ENCODE measurements at regions not wholly inside any gene's neighbourhood (a gene's known extent, or its start where the extent isn't known, plus 50 kb on each side); places are given as distances from the start of the nearest gene placed in this dataset.

DNA sequence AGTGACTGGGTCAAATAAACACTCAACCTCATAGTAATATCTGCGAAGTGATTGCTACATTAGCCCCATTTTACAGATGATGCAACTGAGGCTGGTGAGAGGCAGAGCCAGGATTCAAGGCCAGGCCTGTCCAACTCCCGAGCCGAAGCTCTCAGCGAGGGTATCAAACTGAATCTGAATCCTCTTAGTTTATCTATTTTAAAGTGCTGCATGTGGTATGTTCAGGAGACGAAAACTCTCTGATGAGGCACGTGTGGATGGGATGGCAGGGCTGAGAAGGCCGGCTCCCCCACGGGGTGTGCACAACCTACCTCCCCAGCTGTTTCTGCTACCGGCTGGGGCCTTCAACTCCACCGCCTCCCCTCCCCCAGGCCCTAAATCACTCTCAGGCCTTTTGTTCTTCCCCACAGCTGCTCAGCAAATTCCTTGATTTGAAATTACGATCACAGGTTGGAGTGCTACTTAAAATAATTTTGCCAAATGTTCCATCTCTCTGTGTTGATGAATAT, 171.8 kb downstream of the TOMM20 start (continued):
- TF ChIP-seq RBFOX2 (IDR thresholded peaks at IDR 0.05; ENCODE audit: low read depth, low read length), result no peak; the same call in 1 of the 2 replicates
- TF ChIP-seq, protein P1, sequence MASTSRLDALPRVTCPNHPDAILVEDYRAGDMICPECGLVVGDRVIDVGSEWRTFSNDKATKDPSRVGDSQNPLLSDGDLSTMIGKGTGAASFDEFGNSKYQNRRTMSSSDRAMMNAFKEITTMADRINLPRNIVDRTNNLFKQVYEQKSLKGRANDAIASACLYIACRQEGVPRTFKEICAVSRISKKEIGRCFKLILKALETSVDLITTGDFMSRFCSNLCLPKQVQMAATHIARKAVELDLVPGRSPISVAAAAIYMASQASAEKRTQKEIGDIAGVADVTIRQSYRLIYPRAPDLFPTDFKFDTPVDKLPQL (IDR thresholded peaks at IDR 0.05; ENCODE audit: extremely low read depth, insufficient read length), result no peak
- TF ChIP-seq PHF20 (IDR thresholded peaks at IDR 0.05; ENCODE audit: partially characterized antibody), result peak; percentile 63
- TF ChIP-seq DMBX1 (CRISPR knock-in tag; IDR thresholded peaks at IDR 0.05; ENCODE audit: borderline replicate concordance), result 0 out of 2 replicates have a peak, but pooled peaks have one; percentile 34
- peak; percentile 87 for TF ChIP-seq BHLHE40 (IDR thresholded peaks at IDR 0.05; ENCODE audit: low read length)
- TF ChIP-seq ADNP (tag; IDR thresholded peaks at IDR 0.05), result peak; percentile 98
- TF ChIP-seq, protein P2, sequence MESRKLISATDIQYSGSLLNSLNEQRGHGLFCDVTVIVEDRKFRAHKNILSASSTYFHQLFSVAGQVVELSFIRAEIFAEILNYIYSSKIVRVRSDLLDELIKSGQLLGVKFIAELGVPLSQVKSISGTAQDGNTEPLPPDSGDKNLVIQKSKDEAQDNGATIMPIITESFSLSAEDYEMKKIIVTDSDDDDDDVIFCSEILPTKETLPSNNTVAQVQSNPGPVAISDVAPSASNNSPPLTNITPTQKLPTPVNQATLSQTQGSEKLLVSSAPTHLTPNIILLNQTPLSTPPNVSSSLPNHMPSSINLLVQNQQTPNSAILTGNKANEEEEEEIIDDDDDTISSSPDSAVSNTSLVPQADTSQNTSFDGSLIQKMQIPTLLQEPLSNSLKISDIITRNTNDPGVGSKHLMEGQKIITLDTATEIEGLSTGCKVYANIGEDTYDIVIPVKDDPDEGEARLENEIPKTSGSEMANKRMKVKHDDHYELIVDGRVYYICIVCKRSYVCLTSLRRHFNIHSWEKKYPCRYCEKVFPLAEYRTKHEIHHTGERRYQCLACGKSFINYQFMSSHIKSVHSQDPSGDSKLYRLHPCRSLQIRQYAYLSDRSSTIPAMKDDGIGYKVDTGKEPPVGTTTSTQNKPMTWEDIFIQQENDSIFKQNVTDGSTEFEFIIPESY (CRISPR knock-in tag; IDR thresholded peaks at IDR 0.05), result no peak
- TF ChIP-seq ZFX (CRISPR knock-in tag; IDR thresholded peaks at IDR 0.05), result peak; percentile 51
- TF ChIP-seq ZNF184 (CRISPR knock-in tag; IDR thresholded peaks at IDR 0.05), result no peak
- TF ChIP-seq NR4A1 (CRISPR knock-in tag; IDR thresholded peaks at IDR 0.05), result peak; percentile 78; the same call in 1 of the 2 replicates
- TF ChIP-seq NR4A1 (tag; IDR thresholded peaks at IDR 0.05), result 0 out of 2 replicates have a peak, but pooled peaks have one; percentile 21
- TF ChIP-seq, protein P3, sequence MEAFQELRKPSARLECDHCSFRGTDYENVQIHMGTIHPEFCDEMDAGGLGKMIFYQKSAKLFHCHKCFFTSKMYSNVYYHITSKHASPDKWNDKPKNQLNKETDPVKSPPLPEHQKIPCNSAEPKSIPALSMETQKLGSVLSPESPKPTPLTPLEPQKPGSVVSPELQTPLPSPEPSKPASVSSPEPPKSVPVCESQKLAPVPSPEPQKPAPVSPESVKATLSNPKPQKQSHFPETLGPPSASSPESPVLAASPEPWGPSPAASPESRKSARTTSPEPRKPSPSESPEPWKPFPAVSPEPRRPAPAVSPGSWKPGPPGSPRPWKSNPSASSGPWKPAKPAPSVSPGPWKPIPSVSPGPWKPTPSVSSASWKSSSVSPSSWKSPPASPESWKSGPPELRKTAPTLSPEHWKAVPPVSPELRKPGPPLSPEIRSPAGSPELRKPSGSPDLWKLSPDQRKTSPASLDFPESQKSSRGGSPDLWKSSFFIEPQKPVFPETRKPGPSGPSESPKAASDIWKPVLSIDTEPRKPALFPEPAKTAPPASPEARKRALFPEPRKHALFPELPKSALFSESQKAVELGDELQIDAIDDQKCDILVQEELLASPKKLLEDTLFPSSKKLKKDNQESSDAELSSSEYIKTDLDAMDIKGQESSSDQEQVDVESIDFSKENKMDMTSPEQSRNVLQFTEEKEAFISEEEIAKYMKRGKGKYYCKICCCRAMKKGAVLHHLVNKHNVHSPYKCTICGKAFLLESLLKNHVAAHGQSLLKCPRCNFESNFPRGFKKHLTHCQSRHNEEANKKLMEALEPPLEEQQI (IDR thresholded peaks at IDR 0.05), result 0 out of 2 replicates have a peak, but pooled peaks have one; percentile 40
- no peak for TF ChIP-seq ZNF12 (CRISPR knock-in tag; IDR thresholded peaks at IDR 0.05)
- TF ChIP-seq BCOR (IDR thresholded peaks at IDR 0.05), result peak; percentile 99
- TF ChIP-seq ZKSCAN8 (CRISPR knock-in tag; IDR thresholded peaks at IDR 0.05), result peak; percentile 56; the same call in 1 of the 2 replicates
- no peak for TF ChIP-seq HOXB6 (CRISPR knock-in tag; IDR thresholded peaks at IDR 0.05; ENCODE audit: borderline replicate concordance)
- no peak for TF ChIP-seq ZNF384 (IDR thresholded peaks at IDR 0.05; ENCODE audit: low read depth, low read length)
- no peak for TF ChIP-seq HDAC3 (IDR thresholded peaks at IDR 0.05; ENCODE audit: borderline replicate concordance, partially characterized antibody)
- TF ChIP-seq TRIM24 (IDR thresholded peaks at IDR 0.05), result no peak
- TF ChIP-seq ETV6 (IDR thresholded peaks at IDR 0.05; ENCODE audit: borderline replicate concordance in 1 of 2, low read depth in 2 of 2, low read length in 1 of 2), result 0 out of 4 replicates have a peak, but pooled peaks of 1 of the 2 experiments have one; percentile 14
- TF ChIP-seq ETV6 (CRISPR knock-in tag; IDR thresholded peaks at IDR 0.05; ENCODE audit: borderline replicate concordance), result no peak
- no peak for TF ChIP-seq ZNF41 (CRISPR knock-in tag; conservative IDR thresholded peaks at IDR 0.05)
- TF ChIP-seq PTBP1 (IDR thresholded peaks at IDR 0.05; ENCODE audit: low read depth, low read length), result peak; percentile 88; the same call in 1 of the 2 replicates
- TF ChIP-seq TAF9B (IDR thresholded peaks at IDR 0.05; ENCODE audit: partially characterized antibody), result peak; percentile 59
- TF ChIP-seq ETV1 (tag; conservative IDR thresholded peaks at IDR 0.05; ENCODE audit: low read depth), result 0 out of 2 replicates have a peak, but pooled peaks have one; percentile 4
- TF ChIP-seq KDM1A (IDR thresholded peaks at IDR 0.05), result peak; percentile 89 to 95
- no peak for TF ChIP-seq POLR3A (IDR thresholded peaks at IDR 0.05; ENCODE audit: borderline replicate concordance, extremely low read depth, insufficient read depth, insufficient read length)

All from K562 (cell line).